SK-MEL-5 (cell line): ENCODE measurements at regions not wholly inside any gene's neighbourhood (a gene's known extent, or its start where the extent isn't known, plus 50 kb on each side); places are given as distances from the start of the nearest gene placed in this dataset.
A peak's percentile ranks its signal among the peaks of the same experiment; 100 is the strongest.
"Not testable (repeated sequence)": the region's sequence is repeated elsewhere in the genome, so short reads cannot be mapped to it uniquely, and the experiment has no call there.

Source experiments
- DNase-seq: peaks from one replicate; pipeline ENCODE4 v3.0.0-alpha.2; 2016; ENCODE audit warnings: low read depth, low spot score
- in situ Hi-C: cut with HindIII; loops from 2 replicates; pipeline ENCODE4 v1.10.0; 2016; ENCODE audit warnings: low sequenced_read_pairs, high pct_unique_total_duplicates, low pct_unique_long_range_greater_than_20kb

DNA sequence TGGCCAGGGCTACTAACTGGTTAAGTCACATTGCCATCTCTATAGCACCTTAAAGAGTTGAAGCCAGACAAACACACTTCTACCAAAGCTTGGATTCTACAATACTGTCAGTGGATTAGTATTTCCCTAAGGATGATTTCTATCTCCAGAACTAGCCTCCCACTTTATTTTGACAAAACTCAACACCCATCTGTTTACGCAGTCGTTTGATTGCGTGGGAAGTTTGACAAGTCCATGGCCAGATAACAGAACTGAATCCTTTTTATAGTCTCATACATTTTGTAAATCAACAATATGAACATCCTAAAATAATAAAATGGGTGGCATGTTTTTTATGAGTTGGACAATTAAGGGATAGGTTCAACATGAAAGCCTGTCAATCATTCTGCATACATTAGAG is 212.7 kb downstream of the ALG10B start:
- in situ Hi-C loops, result not testable (repeated sequence)

DNA sequence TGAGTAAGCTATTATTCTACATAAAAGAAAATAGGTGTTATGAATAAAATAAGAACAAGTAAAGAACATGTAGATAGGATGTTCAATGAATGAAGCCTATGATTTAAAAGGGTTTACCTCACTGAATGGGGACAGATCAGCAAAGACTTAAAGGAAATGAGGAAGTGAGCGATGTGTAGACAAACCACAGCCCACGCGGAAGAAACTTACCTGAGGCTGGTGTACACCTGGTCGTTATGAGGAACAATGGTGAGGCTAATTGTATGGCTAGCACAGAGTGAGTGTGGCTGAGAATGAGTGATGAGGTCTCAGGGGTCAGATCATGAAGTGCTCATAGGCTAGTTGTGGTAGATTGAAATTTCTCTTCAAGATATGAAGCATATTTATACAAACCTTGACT is 221.7 kb downstream of the ALG10B start:
- DNase-seq, result no peak
- in situ Hi-C loops, result no loop called here

More for the DNA sequence above, 212.7 kb downstream of the ALG10B start:
- not testable (repeated sequence) for DNase-seq

DNA sequence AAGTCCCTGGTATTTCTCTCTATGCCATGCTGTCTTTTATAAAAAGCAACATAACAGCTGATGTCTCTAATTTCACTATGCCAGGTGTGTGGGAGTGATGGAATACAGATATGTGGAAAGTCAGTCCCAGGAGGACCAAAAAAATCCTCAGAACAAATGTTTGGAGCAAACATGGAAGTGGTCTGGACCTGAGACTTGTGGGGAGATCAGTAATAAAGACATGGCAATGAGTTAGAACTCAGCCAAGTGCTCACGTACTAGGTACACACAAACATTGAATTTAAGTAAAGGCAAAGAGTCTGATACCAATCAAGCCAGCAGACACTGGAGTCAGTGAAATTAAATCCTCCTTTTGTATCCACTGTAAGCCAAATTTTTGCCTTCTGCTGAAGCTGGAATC is 223.6 kb downstream of the ALG10B start:
- DNase-seq, result no peak

DNA sequence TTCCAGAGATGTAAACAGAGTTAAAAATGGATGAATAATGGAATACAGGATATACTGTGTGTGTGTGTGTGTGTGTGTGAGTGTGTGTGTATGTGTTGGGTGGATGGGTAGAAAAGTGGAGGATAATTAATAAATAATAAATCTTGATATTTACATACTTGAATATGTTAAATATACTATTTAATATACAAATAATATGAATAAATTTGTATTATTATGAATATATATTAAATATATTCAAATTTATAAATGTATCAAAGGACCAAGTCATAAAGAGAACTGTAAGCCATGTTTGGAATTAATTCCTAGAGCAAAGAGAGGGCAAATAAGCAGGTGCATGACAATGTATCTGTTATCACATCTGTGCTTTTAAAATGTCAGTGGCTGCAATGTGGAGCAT is 225.3 kb downstream of the ALG10B start:
- no peak for DNase-seq
- in situ Hi-C loops, result no loop called here

More for the DNA sequence above, 223.6 kb downstream of the ALG10B start:
- in situ Hi-C loops, result no loop called here

DNA sequence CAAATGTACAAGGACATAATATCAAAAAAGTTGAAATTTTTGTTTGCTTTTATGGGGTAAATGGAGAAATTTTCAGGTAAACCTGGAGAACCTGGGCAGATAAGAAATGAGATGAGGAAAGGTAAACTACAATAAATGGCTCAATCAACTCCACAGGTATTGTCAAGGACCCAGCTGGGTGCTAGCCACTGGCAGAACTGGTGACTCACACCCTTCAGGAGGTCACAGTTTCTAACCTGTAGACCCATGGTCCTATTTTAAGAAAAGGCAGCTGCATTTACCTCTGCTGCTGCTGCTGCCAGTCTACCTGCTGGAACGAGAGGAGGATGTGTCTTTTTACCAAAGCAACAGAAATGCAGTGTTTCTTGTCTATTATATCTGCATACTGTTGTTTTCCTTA is 226.6 kb downstream of the ALG10B start:
- in situ Hi-C loops, result no loop called here
- DNase-seq, result no peak

DNA sequence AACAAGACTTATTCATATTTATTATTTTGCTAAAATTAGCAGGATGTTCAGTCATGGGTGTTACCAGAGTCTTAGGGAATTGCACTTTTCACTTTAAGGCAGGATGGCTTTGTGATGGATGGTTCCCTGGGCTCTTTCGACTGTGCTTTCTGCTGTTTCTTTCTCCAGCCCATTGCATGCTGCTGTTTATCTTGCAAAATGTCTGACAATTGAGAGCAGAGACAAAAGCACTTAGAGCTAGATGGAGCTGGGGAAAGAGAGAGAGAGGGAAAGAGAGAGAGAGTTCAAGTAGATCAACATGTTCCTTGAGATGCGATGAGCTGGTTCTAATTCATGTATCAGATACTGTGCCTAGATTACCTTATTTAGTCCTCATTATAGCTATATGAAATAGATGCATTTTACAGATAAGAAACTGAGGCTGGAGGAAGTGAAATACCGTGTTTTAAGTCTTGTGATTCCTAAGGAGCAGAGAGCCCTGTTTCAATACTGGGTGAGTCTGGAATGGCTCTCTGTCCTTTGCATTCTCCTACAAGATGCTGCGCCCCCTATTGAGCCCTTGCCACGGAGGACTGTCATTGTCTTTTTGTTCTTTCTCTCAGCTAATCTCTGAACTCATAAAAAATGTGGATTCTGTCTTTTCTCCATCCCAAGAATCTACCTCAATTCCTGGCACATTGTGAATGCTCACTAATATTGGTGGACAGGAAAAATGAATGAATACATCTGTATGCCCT is 227.9 kb downstream of the ALG10B start:
- in situ Hi-C loops, result no loop called here
- DNase-seq, result peak; percentile 51

DNA sequence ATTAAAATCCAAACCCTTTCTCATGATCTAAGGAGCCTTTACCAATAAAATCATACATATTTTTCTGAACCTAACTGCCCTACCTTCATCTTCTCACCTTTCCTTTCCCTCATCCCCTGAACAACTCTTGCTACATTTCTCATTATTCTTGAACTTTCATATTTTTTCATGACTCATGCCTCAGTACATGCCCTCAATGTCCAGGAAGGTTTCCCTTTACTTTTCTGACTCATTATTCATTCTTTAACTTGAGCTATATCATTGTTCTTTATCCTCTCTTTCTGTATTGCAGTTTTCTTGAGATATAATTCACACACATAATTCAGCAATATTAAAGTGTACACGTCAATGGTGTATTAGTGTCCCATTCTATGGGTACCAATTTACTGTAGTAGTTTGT is 231.0 kb downstream of the ALG10B start:
- in situ Hi-C loops, result no loop called here
- no peak for DNase-seq

DNA sequence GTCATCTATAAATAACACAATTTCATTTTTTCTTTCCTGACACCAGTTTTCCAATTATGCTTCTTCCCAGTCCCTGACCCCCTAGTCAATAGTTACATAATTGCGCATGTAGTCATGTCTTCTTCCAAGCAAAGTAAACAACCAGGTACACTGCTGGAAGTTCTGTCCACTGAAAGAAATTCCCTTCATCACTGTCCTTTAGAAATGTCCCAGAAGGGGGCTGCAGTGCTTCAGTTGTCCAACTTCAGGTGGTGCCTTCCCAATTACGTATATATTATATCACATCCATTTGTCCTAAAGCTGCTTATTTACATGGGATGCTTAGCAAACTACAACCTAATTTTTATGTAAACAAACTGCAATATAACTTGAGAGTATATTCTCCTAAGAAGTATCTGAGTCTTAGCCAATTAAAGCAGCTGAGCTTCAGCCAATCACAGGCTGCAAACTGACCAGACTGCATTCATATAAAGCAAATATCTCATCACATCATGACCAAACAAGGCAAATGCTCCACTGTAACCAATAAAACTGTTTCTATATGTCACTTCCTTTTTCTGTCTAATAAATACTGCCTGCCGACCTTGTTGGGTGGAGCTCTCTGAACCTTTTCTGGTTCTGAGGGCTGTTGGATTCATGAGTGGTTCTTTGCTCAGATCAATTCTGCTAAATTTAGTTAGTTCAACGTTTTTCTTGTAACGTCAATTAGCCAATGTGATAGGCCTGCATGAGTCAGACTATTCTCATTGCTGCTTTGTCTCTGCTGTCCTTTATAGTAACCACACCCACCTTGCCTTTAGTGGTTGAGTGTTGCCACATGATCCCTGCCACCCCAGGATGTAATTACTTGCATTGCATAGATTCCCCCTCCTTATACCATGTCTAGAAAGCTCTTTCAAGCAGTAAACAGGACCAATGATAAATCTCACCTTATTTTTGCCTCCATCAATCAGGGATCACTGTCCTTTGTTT is 239.3 kb downstream of the ALG10B start:
- in situ Hi-C loops, result no loop called here
- DNase-seq, result peak; percentile 20

DNA sequence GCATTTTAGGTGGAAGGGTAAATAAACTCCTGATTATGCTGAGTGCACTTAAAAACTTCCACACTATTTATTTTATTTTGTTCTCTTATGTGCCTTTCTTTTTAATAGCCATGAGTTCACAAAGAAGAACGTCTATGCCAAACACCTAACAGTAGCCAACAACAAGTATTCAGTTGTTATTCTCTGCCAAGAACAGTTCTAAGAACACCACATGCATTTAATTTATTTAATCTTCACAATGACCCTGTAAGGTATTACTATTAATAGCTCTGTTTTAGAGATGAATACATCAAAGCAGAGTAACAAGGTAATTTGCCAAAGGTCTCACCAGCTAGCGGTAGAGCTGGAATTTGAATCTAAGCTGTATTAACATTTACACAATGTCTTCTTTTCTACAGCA is 240.1 kb downstream of the ALG10B start:
- no peak for DNase-seq
- in situ Hi-C loops, result no loop called here

DNA sequence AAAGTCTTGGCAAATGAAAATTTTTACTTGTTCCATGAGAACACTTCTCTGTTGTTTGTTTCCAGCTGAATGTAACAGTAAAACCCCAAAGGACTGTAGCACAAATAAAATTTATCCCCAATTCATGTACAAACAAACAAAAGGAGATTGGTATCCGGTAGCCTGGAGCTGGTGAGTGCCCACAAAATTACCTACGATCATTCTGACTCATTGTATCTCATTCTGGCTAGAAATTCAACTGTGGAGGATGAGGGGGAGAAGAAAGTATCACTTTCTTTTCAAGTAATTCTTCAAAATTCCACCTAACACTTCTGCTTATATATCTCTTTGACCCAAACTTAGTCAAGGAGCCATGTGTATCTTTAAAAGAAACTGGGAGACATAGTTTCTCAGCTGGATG is 268.5 kb downstream of the ALG10B start:
- no peak for DNase-seq
- in situ Hi-C loops, result no loop called here

DNA sequence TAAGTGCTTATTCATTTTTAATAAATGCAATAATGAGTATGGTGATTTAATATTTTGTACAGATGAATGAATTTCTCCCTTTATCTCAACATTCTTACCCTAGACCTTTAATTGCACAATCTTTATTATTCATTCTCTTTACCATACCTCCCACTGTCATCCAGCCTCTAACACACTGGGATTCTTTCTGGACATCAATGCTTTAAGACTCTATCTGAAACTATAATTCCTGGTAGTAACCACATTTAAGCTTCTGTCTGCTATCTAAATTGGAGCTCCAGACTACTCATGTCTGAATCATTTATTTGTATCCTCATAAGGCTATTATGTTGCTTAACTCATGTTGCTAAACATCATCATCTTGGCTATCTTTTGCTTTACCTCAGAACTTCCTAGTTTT is 270.2 kb downstream of the ALG10B start:
- in situ Hi-C loops, result no loop called here
- no peak for DNase-seq

DNA sequence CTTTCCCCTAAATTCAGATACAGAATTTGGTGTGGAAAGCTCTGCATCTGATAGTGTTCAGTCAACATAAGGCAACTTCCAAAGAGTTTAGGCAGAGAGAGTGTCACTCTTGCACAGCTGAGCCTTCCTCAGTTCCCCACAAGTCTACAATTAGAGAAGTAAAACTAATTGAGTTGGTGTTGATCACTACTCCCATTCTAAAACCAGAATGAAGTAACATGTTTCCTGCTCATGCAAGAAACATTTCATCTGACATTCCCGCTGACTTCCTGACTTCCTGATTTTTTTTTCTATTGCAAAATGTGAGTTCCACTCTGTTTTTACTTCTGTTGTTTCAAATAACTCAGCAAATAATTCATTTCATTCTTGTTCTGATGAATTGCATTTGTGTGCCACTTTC is 271.0 kb downstream of the ALG10B start:
- no peak for DNase-seq
- in situ Hi-C loops, result no loop called here

DNA sequence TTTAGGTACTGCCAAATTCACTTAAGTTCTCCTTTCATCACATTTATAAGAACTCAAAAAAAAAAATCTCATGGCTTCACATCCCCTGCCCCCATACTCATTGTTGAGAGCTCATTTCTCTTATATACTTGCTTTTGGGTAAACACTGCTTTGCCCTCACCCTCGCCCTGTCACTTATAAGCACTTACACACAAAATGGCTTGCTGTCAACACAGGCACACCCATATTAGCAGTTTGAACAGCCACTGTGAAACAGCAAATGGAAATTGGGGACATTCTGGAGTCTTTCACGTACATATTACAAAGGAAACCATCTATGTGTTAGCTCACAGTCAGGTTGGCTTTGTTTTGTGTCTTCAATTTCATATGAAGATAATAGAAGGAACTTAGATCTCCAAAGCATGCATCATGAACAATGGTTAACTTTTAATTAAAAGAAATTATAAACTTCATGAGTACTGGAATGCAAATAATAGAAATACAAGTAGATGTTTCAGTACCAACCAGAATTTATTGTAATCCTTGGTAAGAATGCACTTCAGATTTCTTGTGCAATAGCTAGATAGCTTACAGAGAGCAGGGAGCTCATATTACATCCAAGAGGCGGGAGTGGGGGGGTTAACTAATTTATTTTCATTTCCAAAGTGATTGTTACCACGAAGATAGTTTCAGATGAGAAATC is 272.2 kb downstream of the ALG10B start:
- DNase-seq, result no peak
- in situ Hi-C loops, result no loop called here

DNA sequence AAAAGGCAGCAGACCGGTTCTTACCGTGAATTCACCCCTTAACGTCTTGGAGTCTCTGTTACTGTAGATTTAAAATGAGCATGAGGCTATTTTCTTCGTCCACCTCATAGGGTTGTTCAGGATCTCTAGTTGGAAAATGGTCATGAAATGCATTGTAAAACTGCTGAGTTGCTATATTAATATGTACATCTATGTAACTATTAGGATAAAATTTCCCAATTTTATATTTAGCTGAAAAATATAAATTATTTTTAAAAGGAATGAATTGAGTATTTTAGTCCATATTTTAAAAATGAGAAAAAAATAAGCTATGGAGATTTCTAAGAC is 272.7 kb downstream of the ALG10B start:
- DNase-seq, result no peak
- in situ Hi-C loops, result no loop called here

DNA sequence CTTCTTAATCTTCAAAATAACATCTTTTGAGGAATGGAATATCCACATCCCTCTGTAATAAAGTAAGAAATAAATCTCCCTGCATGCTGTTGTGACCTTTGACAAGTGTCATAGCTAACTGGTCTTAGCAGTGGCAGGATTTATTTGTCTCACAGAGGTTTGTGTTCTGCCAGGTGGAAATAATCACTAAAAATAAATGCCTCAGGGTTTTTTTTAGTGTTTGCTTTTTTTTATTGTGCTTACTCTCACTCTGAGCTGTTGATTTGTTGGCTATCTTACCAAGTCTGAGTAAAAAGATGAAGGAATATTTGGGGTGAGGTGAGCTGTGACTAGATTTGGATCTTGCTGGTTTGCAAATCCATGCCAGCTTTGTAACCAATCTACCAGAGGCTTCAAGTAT is 285.4 kb downstream of the ALG10B start:
- no peak for DNase-seq
- in situ Hi-C loops, result no loop called here
